ENCODE measurements at regions not wholly inside any gene's neighbourhood (a gene's known extent, or its start where the extent isn't known, plus 50 kb on each side); places are given as distances from the start of the nearest gene placed in this dataset.

DNA sequence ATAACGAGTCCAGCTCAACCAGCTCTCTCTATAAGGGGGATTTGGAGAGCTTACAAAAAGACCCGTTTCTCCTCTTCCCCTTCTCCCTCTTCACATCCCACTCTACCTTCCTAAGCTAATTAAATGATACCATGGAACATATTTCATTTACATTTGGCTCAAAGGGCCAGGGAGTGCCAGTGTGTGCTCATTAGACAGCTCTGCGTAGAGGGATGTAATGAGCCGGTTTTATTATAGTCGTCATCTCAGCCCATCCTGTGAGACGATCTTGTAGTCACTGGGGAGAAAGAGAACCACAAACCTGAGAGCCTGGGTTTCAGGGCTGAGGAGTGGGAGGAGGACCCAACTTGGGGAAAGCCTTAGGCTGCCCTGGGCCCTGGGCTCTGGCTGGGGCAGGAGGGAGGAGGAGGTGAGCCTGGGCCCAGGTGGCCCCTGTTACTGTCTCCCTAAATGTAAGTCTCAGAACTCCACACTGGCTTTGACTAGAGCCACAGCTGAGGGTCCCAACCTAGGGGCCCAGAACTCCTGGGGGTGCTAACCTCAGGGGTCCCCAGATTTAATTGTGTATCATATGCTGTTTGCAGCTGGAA lies 354.6 kb downstream of the MATN1 start:
- H3K4me3 ChIP-seq (ENCODE audit: low read depth, low read length) = no peak overlapping the region
- CTCF ChIA-PET = no interaction called here
- Mint-ChIP-seq H3K9me3 (ENCODE audit: unreplicated experiment) (no peaks in the 10 kb centered on the region), H3K36me3 (ENCODE audit: insufficient read depth, unreplicated experiment) (no peaks in the 10 kb centered on the region), H3K4me1 (ENCODE audit: low read depth, unreplicated experiment) (no peaks in the 10 kb centered on the region), H3K4me3 (ENCODE audit: unreplicated experiment) (no peak overlapping the region), H3K27me3 (ENCODE audit: insufficient read depth, unreplicated experiment) (peaks cover 4% of the 10 kb centered on the region), H3K27ac (ENCODE audit: unreplicated experiment) (no peak overlapping the region)
- intact Hi-C loops (cut with micrococcal nuclease; ENCODE audit: unreplicated experiment) = no loop called here
- no peaks in the 10 kb centered on the region for H3K9me3 ChIP-seq
- BruUV-seq (replicated peaks) = no TSS peak
- no peaks in the 10 kb centered on the region for H3K4me1 ChIP-seq
- H3K36me3 ChIP-seq (ENCODE audit: control insufficient read depth, insufficient read depth, low read length) = no peaks in the 10 kb centered on the region
- DNase-seq = no peak
- H3K27me3 ChIP-seq (replicated peaks; ENCODE audit: control insufficient read depth, insufficient read depth, low read length) = no peaks in the 10 kb centered on the region
- TF ChIP-seq, protein P1, sequence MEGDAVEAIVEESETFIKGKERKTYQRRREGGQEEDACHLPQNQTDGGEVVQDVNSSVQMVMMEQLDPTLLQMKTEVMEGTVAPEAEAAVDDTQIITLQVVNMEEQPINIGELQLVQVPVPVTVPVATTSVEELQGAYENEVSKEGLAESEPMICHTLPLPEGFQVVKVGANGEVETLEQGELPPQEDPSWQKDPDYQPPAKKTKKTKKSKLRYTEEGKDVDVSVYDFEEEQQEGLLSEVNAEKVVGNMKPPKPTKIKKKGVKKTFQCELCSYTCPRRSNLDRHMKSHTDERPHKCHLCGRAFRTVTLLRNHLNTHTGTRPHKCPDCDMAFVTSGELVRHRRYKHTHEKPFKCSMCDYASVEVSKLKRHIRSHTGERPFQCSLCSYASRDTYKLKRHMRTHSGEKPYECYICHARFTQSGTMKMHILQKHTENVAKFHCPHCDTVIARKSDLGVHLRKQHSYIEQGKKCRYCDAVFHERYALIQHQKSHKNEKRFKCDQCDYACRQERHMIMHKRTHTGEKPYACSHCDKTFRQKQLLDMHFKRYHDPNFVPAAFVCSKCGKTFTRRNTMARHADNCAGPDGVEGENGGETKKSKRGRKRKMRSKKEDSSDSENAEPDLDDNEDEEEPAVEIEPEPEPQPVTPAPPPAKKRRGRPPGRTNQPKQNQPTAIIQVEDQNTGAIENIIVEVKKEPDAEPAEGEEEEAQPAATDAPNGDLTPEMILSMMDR (IDR thresholded peaks at IDR 0.05; ENCODE audit: insufficient read depth in 1 of 2, low read depth in 1 of 2, low read length in 1 of 2, severe bottlenecking in 1 of 2, unreplicated experiment in 1 of 2) = no peak
- POLR2A ChIA-PET = no interaction called here

DNA sequence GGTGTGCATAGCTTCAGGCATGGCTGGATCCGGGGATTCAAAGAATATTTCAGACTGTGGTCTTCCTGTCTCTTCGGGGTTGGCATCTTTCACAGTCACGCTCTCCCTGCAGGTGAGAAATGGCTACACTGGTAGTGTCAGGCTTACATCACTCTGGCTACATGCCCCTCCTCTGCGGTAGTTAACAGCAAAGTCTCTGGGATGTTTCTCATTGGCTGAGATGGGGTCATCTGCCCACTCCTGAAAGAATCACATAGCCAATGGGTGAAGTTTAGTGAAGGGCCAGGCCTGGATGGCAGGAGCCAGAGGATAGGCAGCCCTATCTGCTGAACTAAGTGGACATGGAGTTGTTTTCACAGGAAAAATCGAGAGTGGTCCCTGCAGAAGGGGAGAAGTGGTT lies 356.5 kb downstream of the MATN1 start:
- CTCF ChIA-PET = no interaction called here
- Mint-ChIP-seq H3K9me3 (ENCODE audit: unreplicated experiment) (no peaks in the 10 kb centered on the region), H3K4me3 (ENCODE audit: unreplicated experiment) (no peak overlapping the region), H3K36me3 (ENCODE audit: insufficient read depth, unreplicated experiment) (no peaks in the 10 kb centered on the region), H3K4me1 (ENCODE audit: low read depth, unreplicated experiment) (no peaks in the 10 kb centered on the region), H3K27ac (ENCODE audit: unreplicated experiment) (no peak overlapping the region), H3K27me3 (ENCODE audit: insufficient read depth, unreplicated experiment) (peaks cover 4% of the 10 kb centered on the region)
- BruUV-seq (replicated peaks) = no TSS peak
- no peaks in the 10 kb centered on the region for H3K36me3 ChIP-seq (ENCODE audit: control insufficient read depth, insufficient read depth, low read length)
- no peaks in the 10 kb centered on the region for H3K27me3 ChIP-seq (replicated peaks; ENCODE audit: control insufficient read depth, insufficient read depth, low read length)
- no peak overlapping the region for H3K4me3 ChIP-seq (ENCODE audit: low read depth, low read length)
- TF ChIP-seq, protein P1 (IDR thresholded peaks at IDR 0.05; ENCODE audit: insufficient read depth in 1 of 2, low read depth in 1 of 2, low read length in 1 of 2, severe bottlenecking in 1 of 2, unreplicated experiment in 1 of 2) = no peak
- H3K4me1 ChIP-seq = no peaks in the 10 kb centered on the region
- no peaks in the 10 kb centered on the region for H3K9me3 ChIP-seq
- POLR2A ChIA-PET = no interaction called here
- DNase-seq = no peak
- intact Hi-C loops (cut with micrococcal nuclease; ENCODE audit: unreplicated experiment) = no loop called here

DNA sequence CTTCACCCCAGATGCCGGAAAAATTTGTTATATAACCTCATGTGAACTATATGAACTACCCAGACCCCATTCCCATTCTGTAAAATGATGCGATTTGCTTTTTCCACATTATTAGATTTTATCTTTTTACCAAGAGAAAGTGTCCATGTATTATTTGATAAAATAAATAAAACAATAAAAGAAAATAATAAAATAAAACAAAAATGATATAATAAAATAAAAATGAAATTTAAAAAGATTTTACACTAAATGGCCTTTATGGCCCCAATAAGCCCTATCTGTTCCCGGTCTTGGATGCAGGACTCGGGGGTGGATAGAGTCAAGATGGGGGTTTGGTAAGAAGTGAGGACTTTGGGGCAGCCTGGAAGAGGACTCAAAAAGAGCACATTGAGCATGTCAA lies 357.2 kb downstream of the MATN1 start:
- intact Hi-C loops (cut with micrococcal nuclease; ENCODE audit: unreplicated experiment) = no loop called here
- TF ChIP-seq, protein P1 (IDR thresholded peaks at IDR 0.05; ENCODE audit: insufficient read depth in 1 of 2, low read depth in 1 of 2, low read length in 1 of 2, severe bottlenecking in 1 of 2, unreplicated experiment in 1 of 2) = no peak
- Histone ChIP-seq H3K27me3 (replicated peaks; ENCODE audit: control insufficient read depth, insufficient read depth, low read length) (no peaks in the 10 kb centered on the region), H3K4me3 (ENCODE audit: low read depth, low read length) (no peak overlapping the region), H3K36me3 (ENCODE audit: control insufficient read depth, insufficient read depth, low read length) (no peaks in the 10 kb centered on the region), H3K4me1 (no peaks in the 10 kb centered on the region), H3K9me3 (no peaks in the 10 kb centered on the region)
- ChIA-PET CTCF (no interaction called here), POLR2A (no interaction called here)
- no peaks in the 10 kb centered on the region for H3K4me1 Mint-ChIP-seq (ENCODE audit: low read depth, unreplicated experiment)
- H3K9me3 Mint-ChIP-seq (ENCODE audit: unreplicated experiment) = no peaks in the 10 kb centered on the region
- no peak overlapping the region for H3K4me3 Mint-ChIP-seq (ENCODE audit: unreplicated experiment)
- peaks cover 4% of the 10 kb centered on the region for H3K27me3 Mint-ChIP-seq (ENCODE audit: insufficient read depth, unreplicated experiment)
- BruUV-seq (replicated peaks) = no TSS peak
- DNase-seq = no peak
- H3K27ac Mint-ChIP-seq (ENCODE audit: unreplicated experiment) = no peak overlapping the region
- no peaks in the 10 kb centered on the region for H3K36me3 Mint-ChIP-seq (ENCODE audit: insufficient read depth, unreplicated experiment)
